HG02763 (cell line): ENCODE measurements at regions not wholly inside any gene's neighbourhood (a gene's known extent, or its start where the extent isn't known, plus 50 kb on each side); places are given as distances from the start of the nearest gene placed in this dataset.

Experiments
- ATAC-seq: cut with Tn5 transposase; IDR thresholded peaks from one replicate; pipeline ENCODE4 v1.9.1; 2021; ENCODE audit warnings: mild to moderate bottlenecking, moderate library complexity; ENCODE audit not compliant: unreplicated experiment

DNA sequence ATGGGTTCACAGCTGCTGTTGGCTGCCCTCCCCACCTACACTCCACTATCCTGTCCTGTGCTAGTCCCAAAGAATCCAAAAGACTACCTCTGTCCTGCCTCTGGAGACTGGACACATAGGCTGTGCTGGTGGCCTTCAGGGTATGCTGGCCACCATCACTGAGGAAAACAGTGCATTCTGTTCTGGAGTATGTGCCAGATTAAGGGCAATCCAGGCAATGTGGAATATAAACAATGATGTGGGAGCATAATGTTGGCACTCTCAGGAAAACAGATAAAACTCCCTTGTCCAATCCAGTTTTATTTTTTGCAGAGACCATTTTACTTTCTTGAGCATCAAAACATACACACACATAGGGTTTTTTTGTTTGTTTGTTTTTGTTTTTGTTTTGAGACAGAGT, 94.3 kb downstream of the GLUL start:
- ATAC-seq: no peak

DNA sequence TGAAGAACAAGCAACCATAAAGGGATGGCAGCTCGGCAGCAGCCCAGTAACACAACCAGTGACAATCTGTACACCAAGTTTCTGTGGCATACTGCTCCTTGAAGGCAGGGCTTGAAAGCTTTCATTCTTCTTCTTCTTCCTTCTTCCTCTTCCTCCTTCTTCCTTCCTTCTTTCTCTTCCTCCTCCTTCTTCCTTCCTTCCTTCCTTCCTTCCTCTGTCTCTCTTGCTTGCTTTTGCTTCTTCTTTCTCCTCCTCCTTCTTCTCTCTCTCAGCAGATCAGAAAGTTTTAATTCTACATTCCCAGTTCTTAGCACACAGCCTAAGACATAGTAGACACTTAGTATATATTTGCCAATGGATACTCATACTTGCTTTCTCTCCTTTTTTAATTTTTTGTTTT, 95.9 kb downstream of the GLUL start:
- no peak for ATAC-seq

DNA sequence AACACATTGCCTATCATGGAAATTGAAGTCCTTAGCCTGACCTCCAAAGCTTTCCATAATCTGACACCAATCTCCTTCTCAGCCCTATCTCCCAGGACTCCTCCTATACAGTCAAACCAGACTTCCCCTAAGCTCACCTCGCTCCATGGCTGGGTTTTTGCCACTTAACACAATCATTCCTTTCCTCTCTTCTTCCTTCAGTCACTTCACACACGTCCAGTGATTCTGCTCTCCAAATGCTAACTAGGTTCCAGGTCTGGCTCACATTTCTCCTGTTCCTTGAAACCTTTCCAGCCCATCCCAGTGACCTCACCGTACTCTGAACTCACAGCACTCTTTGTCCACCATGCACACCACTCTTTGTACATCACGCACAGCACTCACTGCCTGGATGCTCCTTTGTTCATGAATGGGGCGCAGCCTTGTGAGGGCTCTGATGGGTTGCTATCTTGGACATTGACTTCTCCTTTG, 98.4 kb downstream of the GLUL start:
- no peak for ATAC-seq

DNA sequence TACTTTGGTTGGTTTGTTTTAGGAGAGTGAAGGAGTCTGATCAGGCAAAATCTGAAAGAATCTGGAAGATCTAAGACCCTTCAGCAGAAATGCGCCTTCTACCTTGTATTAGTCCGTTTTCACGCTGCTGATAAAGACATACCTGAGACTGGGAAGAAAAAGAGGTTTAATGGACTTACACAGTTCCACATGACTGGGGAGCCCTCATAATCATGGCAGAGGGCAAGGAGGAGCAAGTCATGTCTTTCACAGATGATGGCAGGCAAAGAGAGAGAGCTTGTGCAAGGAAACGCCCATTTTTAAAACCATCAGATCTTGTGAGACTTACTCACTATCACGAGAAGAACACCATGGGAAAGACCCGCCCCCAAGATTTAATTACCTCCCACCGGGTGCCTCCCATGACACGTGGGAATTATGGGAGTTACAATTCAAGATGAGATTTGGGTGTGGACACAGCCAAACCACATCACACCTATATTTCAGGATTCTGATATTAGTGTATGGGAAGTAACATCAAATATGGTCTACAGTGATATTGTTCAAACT, 99.3 kb downstream of the GLUL start:
- ATAC-seq: no peak

DNA sequence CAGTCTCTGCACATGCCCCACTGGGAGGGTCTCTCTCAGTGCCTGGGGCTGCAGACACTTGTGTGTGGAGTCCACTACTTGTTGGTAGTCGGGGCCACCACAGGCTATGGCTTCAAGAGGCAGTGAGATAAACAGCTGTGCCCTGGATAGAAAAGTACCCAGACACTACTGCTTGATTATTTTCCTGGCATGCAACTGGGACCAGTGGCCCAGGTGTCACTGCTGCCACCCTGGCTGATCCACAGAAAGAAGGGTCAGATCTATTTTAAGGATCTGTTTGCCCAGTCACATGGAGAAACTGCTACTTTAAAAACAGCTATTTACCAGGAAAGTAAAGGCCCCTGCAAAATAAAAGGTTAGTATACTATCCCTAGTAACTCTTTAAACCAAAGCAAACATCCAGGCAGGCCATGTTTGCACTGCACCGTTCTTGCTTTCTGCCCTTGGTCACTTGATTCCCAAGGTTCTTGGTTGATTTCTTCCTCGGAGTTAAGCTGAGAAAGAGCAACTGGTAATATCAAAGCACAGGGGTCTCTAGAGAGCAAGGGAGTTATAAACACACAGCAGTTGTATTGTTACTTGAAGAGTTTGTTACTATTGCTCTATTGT, 99.9 kb downstream of the GLUL start:
- no peak for ATAC-seq

DNA sequence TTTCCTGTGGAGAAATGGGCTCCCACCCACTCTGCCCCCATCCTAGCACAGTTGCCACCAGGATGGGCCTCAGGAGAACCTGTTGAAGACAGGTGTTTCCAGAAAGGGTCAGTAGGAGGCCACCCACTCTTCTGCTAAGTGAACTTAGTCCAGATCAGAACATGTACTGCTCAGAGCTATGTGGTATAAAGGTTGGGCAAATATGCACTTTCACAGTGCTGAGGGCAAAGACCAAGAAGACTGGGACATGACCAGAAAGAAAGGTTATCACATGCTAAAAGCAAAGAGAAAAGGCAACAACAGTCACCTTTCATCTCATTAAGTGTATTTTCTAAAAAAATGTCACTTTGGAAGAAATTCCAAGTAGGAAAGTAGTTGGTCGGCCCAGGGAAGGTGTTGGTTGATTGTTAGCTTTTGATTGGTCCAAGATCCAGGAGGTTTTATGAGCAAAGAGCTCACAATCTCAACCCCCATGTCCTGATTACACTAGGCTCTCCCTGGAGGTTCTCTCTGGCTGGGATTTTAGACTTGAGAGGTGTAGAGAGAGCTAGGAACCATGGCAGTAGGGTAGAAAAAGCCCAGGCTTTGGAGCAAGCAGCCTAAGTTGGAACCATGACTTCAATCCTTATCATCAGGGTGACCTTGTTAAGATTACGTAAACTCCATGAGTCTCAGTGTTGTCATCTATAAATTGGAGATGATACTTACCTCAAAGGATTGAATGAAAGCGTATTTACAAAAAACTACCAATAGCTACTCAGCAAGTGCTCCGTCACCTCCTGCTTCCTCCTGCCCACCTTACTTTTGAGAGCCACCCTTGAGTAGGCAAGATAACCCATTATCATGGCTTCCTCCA, 102.6 kb downstream of the GLUL start:
- ATAC-seq: no peak

DNA sequence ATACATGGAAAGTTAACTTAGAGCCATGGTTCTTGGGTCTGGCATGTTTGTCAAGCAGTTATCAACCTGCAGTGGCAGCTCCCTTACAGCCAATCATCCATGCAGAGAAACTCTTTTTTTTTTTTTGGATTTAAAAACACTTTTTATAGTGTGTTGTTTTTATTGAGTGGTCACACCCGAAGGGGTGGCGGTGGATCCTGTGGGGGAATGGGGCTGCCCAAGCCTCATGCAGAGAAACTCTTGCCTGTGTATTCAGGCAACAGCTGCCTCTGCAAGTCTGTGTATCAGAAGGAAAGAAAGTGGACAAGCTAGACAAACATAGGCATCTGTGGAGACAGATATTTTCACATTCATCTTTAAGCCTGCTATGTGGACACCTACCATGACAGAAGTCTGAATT, 104.8 kb downstream of the GLUL start:
- ATAC-seq: no peak

DNA sequence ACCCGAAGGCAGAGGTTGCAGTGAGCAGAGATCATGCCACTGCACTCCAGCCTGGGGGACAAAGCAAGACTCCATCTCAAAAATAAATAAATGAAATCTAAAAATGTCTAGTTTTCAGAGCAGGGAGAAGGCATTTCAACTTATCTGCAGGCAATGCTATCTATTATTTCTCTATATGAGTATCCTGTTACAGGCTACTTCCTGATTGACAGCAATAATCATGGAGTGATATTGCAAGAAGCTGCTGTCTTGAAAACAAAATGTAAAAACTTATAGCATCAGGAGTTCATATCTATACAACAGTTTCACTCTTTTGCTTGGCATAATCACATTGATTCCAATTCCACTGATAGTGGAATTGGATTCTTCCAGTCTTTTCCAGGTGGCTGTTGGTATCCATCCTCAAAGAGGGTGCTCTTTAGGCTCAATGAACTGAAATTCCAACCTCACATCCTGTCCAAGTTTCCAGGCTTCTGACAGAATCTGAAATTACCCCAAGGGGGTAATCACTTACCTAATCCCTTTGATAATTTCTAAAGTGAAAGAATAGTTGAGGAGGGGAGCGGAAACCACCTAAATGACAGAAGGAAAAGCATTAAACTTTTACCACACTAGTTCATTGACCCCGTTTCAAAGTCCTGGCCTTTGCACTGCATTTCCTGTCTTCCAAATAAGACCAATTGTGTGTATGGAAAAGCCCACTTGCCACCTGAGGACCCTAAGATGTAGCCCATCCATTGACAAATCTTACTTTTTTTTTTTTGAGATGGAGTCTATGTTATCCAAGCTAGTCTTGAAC, 107.6 kb downstream of the GLUL start:
- ATAC-seq: no peak

DNA sequence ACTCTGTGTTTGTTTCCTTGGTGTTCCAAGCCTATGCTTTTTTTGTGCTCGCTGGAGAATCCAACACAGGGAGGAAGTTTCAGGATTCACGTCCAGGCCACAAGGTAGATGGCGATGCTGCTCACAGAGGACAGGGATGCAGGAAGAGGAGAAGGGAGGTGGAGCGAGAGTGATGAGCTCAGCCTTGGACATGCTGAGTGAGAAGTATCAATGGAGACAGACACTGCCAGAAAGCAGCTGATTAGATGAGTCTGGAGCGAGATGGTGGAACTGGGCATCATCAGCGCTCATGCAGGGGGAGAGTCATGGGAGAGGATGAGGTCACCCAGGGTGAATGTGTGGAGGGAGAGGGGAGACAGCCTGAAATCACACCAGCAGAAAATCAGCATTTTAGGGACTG, 110.0 kb downstream of the GLUL start:
- ATAC-seq: no peak

DNA sequence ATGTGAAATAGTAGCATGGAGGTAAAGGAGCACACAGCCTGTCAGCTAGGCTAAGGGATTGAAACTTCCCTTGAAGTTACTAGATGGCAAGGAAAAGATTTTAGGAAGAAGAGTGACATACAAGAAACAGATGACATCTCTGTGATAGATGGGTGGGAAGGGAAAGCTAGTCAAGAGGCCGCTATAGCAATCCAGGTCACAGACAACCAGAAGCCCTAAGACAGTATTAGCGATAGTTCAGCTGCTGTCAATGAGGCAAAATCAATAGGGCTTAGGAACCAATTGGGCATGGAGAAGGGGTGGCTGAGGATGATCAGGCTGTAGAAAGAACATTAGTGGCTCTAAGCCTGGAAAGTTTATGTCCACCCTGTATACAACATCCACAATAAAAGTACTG, 111.1 kb downstream of the GLUL start:
- ATAC-seq: no peak

DNA sequence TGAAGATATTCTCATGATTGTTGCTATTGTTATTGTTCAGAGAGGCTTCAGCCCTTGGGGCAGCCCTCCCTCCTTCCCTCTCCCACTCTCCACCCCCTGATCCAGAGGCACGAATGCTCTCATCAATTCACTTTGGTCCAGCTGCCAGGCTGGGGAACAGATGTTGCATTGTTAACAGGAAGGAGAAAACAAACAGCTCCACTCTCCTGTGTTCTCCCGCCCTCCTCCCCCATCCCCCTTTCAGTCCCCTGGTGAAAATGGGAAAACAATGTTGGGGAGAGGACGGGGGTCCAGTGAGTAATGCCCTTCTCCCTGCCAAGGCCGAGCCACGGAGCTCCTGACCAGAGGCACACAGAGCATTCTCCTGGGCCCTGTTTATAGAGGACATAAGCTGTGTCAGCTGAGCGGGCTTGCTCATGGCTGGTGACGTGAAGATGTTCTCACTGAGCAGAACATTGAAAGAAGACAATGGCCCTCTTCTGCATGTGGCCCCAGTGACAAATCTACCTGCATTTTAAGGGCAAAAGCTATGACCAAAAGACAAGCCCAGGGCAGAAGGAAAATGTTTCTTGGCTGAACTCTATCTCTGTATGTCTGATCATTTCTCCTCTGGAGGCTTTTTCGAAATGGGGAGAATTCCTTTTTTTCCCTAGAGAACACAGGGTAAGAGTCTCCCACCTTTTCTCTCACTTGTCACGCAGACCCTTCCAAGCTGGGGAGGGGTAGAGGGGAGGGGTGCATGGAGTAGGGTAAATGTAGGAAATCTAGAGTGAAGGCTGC, 111.7 kb downstream of the GLUL start:
- ATAC-seq: no peak

DNA sequence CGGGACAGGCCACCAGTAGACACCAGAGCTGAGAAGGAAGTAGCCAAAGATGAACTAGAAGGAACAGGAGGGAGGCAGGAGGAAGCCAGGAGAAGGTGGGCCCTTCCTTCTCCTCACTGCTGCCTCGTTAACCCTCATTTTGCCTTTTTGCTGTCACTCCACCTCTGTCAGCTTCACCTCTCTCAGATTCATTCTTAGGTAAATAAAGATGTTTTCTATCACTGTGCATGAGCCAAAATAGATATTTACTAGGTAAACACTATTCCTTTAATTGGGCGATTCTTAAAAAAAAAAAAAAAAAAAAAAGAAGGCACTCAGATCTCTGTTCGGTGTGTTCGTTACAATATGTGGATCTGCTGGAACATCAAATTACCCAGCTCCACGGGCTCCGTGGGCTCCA, 112.3 kb downstream of the GLUL start:
- ATAC-seq: no peak

DNA sequence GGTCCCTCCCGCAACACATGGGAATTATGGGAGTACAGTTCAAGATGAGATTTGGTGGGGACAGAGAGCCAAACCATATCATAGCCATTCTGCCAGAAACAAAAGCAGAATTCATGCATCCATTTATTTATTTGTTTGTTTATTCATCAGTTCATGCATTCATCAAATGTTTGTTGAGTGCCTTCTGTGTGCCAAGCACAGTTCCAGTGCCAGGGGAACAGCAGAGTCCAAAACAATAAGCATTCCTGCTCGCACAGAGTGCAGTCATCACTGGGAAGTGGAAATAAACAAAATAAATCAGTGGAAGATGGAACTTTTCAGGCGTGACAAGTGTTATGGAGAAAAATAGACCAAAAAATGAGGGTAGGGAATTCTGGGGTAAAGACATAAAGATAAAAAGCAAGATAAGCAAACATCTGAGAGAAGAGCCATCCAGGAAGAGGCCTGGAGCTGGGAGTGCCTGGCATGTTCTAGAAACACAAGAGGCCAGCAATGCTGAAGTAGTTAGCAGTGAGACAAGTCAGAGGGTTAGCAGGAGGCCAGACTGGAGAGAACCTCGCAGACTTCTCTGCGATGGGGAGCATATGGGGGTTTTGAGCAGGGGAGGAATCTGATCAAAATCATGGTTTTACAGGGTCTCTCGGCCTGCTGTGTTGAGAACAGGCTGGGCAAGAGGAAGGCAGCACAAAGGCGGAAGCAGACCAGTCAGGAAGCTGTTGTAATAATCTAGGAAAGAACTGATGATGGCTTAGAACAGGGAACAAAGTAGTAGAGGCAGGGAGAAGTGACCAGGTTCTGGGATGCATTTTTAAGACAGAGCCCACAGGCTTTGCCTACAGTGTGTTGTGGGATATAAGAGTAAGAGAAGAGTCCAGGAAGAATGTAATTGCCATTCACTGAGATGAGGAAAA, 113.2 kb downstream of the GLUL start:
- ATAC-seq: no peak

DNA sequence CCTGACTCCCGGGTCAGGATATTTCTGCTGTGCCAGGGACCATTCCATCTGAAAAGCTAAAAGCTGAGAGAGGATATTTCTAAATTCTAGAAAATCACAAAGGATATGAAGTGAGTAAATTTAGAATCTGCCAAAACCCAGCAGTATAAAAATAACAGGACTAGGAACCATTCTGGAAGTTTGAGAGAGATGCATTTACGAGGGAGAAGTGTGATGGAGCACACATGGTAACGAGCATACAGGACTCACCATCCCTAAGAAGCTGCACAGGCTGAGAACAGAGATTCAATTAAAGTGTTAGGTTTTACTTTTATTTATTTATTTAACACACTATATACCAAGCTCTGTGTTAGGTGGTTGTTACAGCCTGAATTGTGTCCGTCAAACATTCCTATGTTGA, 116.3 kb downstream of the GLUL start:
- no peak for ATAC-seq

DNA sequence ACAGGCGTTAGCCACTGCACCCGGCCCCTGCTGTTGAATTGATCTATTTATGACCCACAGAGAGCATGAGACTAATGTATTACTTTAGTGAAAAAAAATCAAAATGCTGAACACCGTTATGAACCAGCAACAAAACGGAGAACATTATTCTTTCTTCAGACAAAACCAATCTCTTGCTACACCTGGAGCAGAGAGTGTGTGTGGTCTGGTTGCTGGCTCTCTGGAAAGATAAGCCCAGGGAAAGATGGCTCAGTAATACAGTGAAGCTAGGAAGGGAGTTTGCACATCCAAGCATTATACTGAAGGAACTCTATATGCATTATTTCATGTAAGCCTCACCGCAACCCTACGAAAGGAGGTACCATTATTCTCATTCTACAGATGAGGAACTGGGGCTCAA, 117.0 kb downstream of the GLUL start:
- no peak for ATAC-seq

DNA sequence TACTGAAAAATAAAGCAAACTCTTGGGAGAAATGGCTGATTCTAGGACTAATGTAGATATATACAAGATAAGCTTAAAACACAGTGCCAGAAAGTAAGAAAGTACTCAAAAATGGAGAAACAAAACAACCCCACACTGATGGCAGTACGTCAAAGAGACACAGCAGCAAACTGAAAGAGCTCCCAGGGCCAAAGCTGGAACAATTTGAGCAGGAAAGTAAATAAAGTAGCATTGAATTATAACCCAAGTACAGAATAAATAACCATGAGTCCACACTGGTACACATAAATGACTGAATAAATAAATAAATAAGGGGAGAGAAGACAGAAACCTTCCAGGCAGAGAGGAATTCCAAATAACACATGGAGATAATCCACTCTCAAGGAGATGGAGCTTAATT, 120.9 kb downstream of the GLUL start:
- no peak for ATAC-seq

DNA sequence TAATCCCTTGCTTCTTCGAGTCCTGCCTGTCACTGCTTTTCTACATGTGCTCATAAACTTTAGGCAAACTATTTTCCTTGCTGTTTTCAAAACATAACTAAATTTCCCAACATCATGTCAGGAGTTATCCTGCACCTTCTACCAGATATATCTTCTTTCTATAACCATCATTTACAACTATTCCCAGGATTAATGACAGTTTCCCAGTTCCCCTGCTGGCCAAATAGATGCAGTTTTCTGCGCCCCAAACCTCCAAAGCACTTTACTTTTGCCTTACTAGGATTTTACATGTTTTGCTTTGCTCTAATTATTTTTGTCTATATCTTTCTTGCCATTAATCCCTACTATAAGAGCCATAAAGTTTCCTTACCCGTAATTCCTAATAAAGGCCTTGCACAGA, 122.5 kb downstream of the GLUL start:
- ATAC-seq: no peak

DNA sequence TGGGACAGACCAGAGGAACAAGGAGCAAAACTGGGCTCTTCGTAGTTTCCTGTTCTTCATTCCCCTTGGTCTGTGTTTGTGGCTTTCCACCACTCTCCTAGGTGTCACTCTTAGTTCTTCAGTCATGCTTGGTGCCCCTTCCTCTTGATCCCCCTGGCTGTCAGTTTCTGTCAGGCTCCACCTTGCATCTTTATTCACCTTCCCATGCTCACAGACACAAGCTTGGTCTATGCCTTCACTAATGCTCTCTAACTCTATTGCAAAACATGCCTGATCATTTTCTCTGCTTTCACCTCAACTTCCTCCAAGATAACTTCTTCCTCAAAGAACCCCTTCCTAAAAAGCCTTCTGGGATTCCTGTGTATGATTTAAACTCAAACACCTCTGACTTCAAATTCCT, 122.9 kb downstream of the GLUL start:
- ATAC-seq: no peak

DNA sequence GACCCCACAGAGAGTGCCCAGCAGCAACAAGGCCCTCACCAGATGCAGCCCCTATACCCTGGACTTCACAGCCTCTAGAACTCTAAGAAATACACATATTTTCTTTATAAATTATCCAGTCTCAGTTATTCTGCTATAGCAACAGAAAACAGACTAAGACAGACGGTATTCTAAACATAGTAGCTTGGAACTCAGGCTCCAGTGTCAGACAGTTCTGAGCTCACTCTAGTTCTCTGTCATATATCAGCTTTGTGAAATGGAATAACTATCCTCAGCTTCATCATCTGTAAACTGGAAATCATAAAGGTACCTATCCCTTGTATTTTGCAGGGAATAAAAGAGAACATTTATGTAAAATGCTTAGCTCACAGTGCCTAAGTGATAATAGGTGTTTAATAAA, 127.4 kb downstream of the GLUL start:
- no peak for ATAC-seq

DNA sequence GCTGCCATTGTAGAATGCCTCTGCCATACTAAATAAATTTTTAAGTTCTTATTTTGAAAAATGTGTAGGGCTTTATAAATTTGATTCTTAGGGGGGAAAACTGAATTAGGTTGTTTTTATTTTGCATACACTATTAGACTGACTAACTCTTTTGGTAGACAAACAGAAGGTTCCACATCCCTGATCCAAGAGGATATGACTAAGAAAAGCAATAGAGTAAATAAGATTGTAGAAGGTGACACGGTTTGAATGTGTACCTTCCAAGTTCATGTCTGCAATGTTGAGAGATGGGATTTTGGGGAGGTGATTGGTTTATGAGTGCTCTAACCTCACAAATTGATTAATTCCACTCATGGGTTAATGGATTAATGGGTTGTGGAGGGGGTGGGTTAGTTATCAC, 127.9 kb downstream of the GLUL start:
- ATAC-seq: no peak
